T-helper 17 cell (primary cell): ENCODE measurements at regions not wholly inside any gene's neighbourhood (a gene's known extent, or its start where the extent isn't known, plus 50 kb on each side); places are given as distances from the start of the nearest gene placed in this dataset.

Source experiments
- ATAC-seq: fragments of 150-1000 bp; cut with Tn5 transposase; 2 replicates; pipeline ENCODE4 v1.10.0; 2021; ENCODE audit warnings: mild to moderate bottlenecking, moderate library complexity
- DNase-seq, 3 donors: peaks; one replicate each; pipeline versions ENCODE4 v3.0.0 to v3.0.0-alpha.2; 2020 to 2021
- H3K9me3 ChIP-seq: one replicate; pipeline ENCODE4 v1.7.0; 2013; ENCODE audit warnings: low read length, mild to moderate bottlenecking; ENCODE audit not compliant: control insufficient read depth, poor library complexity, severe bottlenecking
- H3K27ac Mint-ChIP-seq: one replicate; pipeline ENCODE4 v1.8.0; 2022; ENCODE audit warnings: mild to moderate bottlenecking, moderate library complexity, mixed read lengths
- H3K27me3 Mint-ChIP-seq: one replicate; pipeline ENCODE4 v1.8.0; 2022; ENCODE audit warnings: mixed read lengths
- H3K36me3 Mint-ChIP-seq: one replicate; pipeline ENCODE4 v1.8.0; 2022; ENCODE audit warnings: low read depth, mixed read lengths
- H3K4me1 Mint-ChIP-seq: one replicate; pipeline ENCODE4 v1.8.0; 2022; ENCODE audit warnings: mild to moderate bottlenecking, mixed read lengths
- H3K4me3 Mint-ChIP-seq: one replicate; pipeline ENCODE4 v1.8.0; 2022; ENCODE audit warnings: mild to moderate bottlenecking, moderate library complexity, mixed read lengths

DNA sequence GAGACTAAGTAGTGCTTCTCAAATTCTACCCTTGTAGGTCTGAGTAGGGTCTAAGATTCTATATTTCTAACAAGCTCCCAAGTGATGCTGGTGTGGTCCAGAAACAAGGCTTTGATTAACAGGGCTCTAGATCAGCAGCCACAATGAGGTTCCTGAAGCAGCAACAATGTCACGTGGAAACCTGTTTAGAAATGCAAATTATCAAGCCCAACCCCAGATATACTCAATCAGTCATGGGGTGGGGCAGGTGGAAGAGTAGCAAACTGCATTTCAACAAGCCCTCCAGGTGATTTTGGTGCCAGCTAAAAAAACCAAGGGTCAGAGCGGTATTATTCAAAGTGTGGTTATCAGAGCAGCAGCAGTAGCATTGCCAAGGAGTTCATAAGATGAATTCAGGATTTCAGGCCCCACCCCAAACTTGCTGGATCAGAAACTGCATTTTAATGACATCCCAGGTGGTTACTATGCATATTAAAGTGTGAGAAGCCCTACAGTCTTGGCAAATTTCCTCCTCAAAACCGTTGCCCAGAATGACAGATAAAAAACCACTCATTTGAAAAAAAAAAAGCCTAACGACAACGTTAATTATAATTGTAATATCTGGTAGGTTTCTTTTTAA lies 199.2 kb downstream of the AHR start:
- Mint-ChIP-seq H3K4me3 (no peak overlapping the region), H3K36me3 (no peaks in the 10 kb centered on the region), H3K27me3 (peaks cover 14% of the 10 kb centered on the region), H3K27ac (no peak overlapping the region), H3K4me1 (peaks cover 2% of the 10 kb centered on the region)
- DNase-seq (no peak), ATAC-seq (no peak)
- H3K9me3 ChIP-seq, result no peaks in the 10 kb centered on the region

DNA sequence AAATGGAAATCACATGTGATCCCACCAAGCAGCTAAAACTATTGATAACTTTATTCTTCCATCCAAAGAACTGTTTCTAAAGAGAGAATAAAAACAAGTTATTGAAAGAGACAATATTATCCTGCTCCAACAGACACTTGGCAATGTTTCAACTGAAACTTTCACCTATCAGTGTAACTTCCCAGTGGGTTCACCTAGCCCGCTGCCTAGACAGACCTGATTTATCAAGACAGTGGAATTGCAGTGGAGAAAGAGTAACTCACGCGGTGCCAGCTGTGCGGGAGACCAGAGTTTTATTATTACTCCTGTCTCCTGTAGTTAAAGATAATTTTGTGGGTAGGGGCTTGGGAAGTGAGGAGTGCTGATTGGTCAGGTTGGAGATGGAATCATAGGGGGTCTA lies 199.8 kb downstream of the AHR start:
- H3K27ac Mint-ChIP-seq, result no peak overlapping the region
- peaks cover 2% of the 10 kb centered on the region for H3K4me1 Mint-ChIP-seq

DNA sequence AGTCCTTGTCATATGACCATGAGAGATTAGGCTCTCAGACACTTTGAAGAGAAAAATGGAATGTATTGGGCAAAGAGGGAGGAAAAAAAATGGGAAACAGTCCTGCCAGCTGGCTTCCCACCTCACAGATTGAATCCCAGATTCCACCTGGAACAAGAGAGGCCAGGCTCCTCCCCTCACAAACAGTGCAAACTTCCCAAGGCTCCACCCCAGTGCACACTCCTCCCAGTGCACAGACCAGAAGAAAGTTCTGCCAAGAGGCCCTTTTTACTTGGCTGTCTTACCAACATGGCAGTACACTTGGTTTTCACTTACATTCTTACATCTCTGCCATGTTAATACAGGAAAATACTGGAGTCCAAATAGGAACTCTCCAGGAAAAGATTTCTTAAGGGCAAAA lies 202.3 kb downstream of the AHR start:
- no peaks in the 10 kb centered on the region for H3K9me3 ChIP-seq
- peaks cover 10% of the 10 kb centered on the region for H3K27me3 Mint-ChIP-seq
- no peak overlapping the region for H3K4me3 Mint-ChIP-seq
- ATAC-seq (no peak), DNase-seq (no peak)
- H3K36me3 Mint-ChIP-seq, result no peaks in the 10 kb centered on the region
- no peak overlapping the region for H3K27ac Mint-ChIP-seq
- H3K4me1 Mint-ChIP-seq, result peaks cover 2% of the 10 kb centered on the region

More for the DNA sequence above, 199.8 kb downstream of the AHR start:
- Mint-ChIP-seq H3K4me3 (no peak overlapping the region), H3K27me3 (peaks cover 14% of the 10 kb centered on the region), H3K36me3 (no peaks in the 10 kb centered on the region)
- H3K9me3 ChIP-seq, result no peaks in the 10 kb centered on the region
- ATAC-seq (no peak), DNase-seq (no peak)

DNA sequence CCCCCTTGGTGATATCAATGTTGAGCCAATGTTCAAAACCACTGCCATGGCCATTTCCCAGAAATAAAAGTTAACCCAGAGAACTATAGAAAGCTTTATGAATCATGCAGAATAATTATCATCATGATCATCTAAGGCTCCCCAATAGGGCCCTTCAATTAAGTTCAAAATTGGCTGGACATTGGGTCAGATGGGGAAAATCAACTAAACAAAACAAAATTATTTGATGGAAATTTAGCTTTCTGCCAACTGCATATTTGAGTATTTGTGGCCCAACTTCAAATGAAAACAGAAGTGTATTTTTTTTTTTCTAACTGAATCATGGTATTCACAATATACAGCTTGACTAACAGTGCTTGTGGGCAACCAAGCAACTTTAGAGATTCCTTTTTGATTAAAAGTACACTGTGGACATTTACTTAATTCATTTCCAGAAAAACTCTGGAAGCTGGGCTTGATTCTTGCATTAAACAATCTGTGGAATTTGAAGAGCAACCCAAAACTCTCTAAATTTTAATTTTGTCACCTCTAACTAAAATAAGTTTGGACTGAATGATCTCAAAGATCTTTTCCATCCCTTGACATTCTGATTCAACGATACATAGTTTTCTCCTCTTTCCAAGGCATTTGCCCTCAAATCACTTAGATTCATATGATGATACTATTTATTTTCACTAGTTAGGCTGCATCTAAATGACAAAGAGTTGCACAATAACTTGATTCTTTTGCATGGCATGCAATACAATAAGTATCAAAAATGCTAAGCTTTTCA lies 203.2 kb downstream of the AHR start:
- no peaks in the 10 kb centered on the region for H3K9me3 ChIP-seq
- DNase-seq (no peak), ATAC-seq (no peak)
- Mint-ChIP-seq H3K36me3 (no peaks in the 10 kb centered on the region), H3K4me3 (no peak overlapping the region), H3K27me3 (peaks cover 10% of the 10 kb centered on the region), H3K27ac (no peak overlapping the region), H3K4me1 (no peaks in the 10 kb centered on the region)

DNA sequence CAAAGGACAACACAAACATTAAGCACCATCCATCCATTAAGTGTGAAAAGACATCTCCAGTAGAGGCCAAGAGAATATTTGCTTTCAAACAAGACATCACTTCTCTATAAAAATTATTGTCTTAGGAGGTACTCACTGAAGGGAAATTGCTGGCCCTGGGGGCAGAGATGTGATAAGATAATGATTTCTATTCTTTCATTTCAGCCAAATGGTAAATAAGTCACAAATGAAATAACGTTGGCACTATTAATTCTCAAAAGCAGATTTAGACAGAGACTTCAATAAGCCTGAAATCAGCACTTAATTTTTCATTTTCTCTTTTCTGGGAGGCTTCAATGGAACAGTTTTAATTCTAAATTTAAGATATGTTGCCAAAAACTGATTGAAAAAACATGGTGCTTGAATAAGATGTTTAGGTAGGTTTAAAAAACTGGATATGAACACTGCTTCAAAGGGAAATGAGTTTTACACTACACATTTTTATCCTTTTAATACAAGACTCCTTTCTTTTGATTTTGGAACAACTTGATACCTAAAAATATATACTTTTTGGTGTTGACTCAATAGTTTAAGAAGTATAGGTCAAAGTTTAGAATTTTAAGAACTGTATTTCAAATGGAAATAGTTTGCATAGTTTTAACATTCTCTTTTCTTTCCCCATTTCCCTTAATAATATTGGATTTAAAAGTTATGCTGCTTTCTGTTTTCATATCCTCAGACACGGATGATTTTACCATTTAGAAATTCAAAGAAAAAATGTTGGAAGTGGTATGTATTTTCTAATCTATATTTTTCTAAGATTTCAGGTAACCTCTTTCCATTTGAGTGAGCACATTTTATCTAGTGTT lies 204.0 kb downstream of the AHR start:
- no peaks in the 10 kb centered on the region for H3K36me3 Mint-ChIP-seq

DNA sequence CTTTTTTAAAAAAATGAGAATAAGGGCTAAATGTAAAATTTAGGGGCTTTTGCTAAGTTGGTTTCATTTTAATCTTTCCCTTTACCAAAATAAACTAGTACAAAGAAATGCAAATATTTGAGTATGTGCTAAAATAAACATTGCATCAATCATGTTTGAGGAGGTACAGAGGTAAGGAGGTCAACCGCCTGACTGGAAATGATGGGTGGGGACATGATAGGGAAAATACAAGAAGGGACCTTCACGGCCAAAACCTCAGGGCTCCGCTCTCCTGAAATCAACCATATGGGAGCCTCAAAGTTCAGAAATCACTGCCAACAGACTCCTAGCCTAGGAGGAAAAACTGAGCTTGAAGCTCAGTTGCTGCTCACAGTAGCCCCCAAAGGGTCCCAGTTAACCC lies 207.6 kb downstream of the AHR start:
- Mint-ChIP-seq H3K4me1 (no peaks in the 10 kb centered on the region), H3K27ac (no peak overlapping the region), H3K4me3 (no peak overlapping the region), H3K27me3 (no peaks in the 10 kb centered on the region), H3K36me3 (no peaks in the 10 kb centered on the region)
- no peaks in the 10 kb centered on the region for H3K9me3 ChIP-seq
- DNase-seq (no peak), ATAC-seq (no peak)

More for the DNA sequence above, 204.0 kb downstream of the AHR start:
- Mint-ChIP-seq H3K4me3 (no peak overlapping the region), H3K27me3 (peaks cover 8% of the 10 kb centered on the region), H3K27ac (no peak overlapping the region), H3K4me1 (no peaks in the 10 kb centered on the region)
- no peak for DNase-seq
- H3K9me3 ChIP-seq, result no peaks in the 10 kb centered on the region
- ATAC-seq, result no peak

DNA sequence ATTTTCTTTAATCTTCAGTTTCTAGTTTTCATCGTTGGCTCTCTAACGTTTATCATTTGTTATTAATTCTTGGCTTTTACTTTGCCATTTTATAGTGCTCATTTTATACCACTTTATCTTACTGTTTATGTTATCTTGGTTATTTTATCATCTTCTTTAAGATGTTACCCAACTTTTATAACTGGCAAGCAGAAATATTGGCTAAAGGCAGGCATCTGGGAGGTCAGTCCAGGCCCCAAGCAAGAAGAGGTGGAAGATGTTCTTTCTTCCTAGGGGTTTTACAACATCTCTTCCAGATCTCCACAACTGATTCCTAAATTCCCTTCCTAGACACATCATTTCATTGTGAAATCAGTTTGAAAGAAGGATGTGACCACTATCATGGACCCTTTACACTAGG lies 208.1 kb downstream of the AHR start:
- no peaks in the 10 kb centered on the region for H3K9me3 ChIP-seq
- no peaks in the 10 kb centered on the region for H3K27me3 Mint-ChIP-seq
- no peak overlapping the region for H3K4me3 Mint-ChIP-seq
- H3K4me1 Mint-ChIP-seq, result no peaks in the 10 kb centered on the region
- no peak for DNase-seq
- no peak overlapping the region for H3K27ac Mint-ChIP-seq
- no peaks in the 10 kb centered on the region for H3K36me3 Mint-ChIP-seq
- ATAC-seq, result no peak

DNA sequence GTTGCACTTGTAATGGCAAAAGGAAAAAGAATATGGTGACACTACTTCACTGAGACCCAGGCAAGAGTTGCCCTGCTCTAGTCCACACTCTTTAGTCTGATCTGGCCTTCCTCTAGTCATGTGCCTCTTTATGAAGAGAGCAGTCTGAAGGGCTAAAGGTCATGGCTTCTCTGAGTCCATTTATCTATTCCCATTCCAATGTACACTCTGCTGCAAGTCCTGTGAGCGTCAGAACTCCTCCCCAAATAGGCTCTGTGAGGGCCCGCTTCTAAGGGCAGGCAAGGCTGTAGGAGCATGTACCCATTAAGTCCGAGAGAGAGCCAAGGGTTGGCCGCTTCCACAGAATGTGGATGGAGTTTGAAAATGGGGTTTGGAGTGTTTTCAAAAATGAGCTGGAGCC lies 209.3 kb downstream of the AHR start:
- H3K27me3 Mint-ChIP-seq, result no peaks in the 10 kb centered on the region
- H3K4me3 Mint-ChIP-seq, result no peak overlapping the region
- DNase-seq (no peak), ATAC-seq (no peak)
- H3K36me3 Mint-ChIP-seq, result no peaks in the 10 kb centered on the region
- no peaks in the 10 kb centered on the region for H3K4me1 Mint-ChIP-seq
- H3K9me3 ChIP-seq, result no peaks in the 10 kb centered on the region
- H3K27ac Mint-ChIP-seq, result no peak overlapping the region

DNA sequence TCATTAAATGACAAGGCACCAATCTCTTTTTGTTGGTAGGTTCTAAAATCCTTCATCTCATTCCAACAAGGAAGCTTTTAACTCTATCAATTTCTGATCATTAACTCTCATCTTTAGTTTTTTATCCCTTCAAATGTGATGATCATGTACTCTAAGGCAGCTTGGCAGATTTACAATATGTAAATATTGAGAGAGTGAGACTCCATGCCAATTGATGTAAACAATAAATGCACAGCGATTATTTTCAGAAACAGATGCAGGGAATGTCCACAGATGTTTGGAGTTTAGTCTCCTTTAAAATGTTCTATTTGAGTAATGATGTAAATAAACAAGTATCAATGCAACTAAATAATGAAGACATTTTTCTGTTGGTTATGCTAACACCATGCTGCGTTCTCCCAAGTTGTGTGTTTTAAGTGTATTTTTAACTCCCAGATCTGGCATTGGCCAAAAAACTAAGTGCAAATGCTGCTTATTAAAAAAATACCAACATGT lies 213.8 kb downstream of the AHR start:
- Mint-ChIP-seq H3K4me3 (no peak overlapping the region), H3K27me3 (no peaks in the 10 kb centered on the region), H3K4me1 (no peaks in the 10 kb centered on the region), H3K27ac (no peak overlapping the region), H3K36me3 (no peaks in the 10 kb centered on the region)
- ATAC-seq, result no peak
- H3K9me3 ChIP-seq, result no peaks in the 10 kb centered on the region
- no peak for DNase-seq

DNA sequence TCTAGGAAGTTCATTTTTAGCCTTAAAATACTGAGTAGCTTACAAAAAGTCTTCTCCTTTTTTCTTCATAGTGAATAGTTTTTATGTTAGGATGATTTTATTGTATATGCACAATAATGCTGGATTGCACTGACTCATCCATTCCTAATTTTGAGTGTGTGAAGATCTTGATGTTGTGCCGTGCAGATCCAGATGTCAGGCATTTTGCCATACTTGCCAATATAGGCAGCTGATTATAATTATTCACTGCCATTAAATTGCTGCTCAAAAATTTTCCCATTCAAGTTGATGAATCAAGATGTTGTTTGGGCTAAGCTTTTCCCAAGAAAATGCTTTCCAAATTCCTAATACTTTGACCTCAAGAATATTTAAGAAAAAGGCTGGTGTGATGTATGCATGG lies 218.3 kb downstream of the AHR start:
- no peak for DNase-seq
- ATAC-seq, result no peak
- Mint-ChIP-seq H3K4me3 (no peak overlapping the region), H3K36me3 (no peaks in the 10 kb centered on the region), H3K27me3 (no peaks in the 10 kb centered on the region), H3K27ac (no peak overlapping the region), H3K4me1 (peaks cover 2% of the 10 kb centered on the region)
- no peaks in the 10 kb centered on the region for H3K9me3 ChIP-seq

DNA sequence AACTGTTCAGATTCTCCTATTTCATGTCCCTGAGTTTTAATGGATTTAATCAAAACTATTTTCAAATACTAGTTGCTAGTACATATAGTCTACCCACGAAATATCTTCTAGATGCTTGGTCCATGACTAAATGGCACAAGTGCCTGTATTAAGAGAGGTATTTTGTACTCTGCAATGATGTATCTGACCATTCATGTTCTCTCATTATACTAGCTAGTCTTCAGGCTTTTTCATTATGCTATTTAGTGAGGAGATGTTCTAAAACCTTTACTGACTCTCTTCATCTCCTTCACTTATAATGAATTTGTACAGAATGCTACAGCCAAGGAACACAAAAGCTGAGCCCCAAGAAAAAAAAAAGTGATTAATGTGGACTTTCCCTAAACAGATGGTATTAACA lies 222.5 kb downstream of the AHR start:
- no peak overlapping the region for H3K4me3 Mint-ChIP-seq

DNA sequence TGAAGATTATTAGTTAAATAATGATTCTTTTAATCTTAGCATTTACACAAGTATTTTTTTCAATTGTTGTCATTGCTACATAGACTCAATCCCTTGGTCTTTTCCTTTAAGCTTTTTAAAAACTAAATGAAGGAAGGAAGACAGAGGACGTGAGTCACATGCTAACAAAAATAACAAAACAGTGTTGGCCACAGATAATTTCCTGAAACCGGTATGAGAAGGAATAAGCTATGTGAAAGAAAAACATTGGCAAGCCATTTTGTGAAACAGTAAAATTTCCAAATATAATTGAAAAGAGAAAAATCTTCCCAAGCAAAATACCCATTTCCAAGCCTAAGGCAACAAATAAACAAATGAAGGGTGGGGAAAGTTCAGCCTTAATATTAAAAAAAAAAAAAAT lies 223.0 kb downstream of the AHR start:
- H3K27me3 Mint-ChIP-seq, result no peaks in the 10 kb centered on the region

More for the DNA sequence above, 222.5 kb downstream of the AHR start:
- DNase-seq (no peak), ATAC-seq (no peak)
- no peaks in the 10 kb centered on the region for H3K9me3 ChIP-seq
- H3K27ac Mint-ChIP-seq, result no peak overlapping the region
- H3K4me1 Mint-ChIP-seq, result peaks cover 8% of the 10 kb centered on the region
- no peaks in the 10 kb centered on the region for H3K36me3 Mint-ChIP-seq
- no peaks in the 10 kb centered on the region for H3K27me3 Mint-ChIP-seq

More for the DNA sequence above, 223.0 kb downstream of the AHR start:
- no peaks in the 10 kb centered on the region for H3K9me3 ChIP-seq
- Mint-ChIP-seq H3K27ac (no peak overlapping the region), H3K4me3 (no peak overlapping the region), H3K4me1 (peaks cover 8% of the 10 kb centered on the region), H3K36me3 (no peaks in the 10 kb centered on the region)
- ATAC-seq, result no peak
- DNase-seq, result no peak
